ENCODE measurements at regions not wholly inside any gene's neighbourhood (a gene's known extent, or its start where the extent isn't known, plus 50 kb on each side); places are given as distances from the start of the nearest gene placed in this dataset.

DNA sequence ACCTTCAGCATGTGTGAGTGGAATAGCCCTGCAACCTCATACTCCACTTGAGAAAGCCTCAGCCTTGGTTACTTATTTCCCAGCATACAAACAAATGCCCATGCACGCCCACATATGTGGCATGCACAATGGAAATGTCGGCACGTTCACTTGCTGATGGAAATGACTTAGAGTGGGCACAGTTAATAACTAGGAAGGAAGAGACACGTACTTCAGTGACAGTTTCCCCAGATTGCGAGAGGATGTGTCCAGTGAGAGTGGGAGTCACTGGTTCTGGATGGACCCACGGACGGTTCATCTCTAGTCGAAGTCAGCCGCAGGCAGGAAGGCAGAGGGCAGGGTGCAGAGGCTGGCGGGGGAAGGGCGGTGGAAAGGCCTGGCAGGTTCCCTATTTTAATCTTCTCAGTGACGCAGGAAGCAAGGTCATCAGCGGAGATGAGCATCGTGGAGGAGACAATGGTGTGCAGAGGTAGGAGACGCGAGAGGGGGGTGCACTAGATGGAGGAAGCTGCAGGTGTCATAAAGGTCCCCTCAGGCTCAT is 350.7 kb upstream of the MYT1L start:
- peak overlapping the region; percentile 89 for H2BK12ac ChIP-seq (ENCODE audit: low read depth, low read length)
- H3K9ac ChIP-seq (replicated peaks in 1 of 4; ENCODE audit: extremely low read depth in 1 of 4, low read depth in 3 of 4, low read length in 3 of 4) = no peak overlapping the region
- peak overlapping the region; percentile 51 for H4K91ac ChIP-seq (replicated peaks; ENCODE audit: insufficient read length, low read length)
- CTCF ChIA-PET (ENCODE audit: partially characterized antibody) = interaction anchor here (1.1 to 1.7 kb wide), 3 partner anchors 8 to 17 kb away, joined by 3 to 6 read pairs (median 4); no protein-coding TSS in a partner anchor
- H3K36me3 ChIP-seq (ENCODE audit: control insufficient read depth in 2 of 4, insufficient read depth in 4 of 4, low read length in 3 of 4) = no peaks in the 10 kb centered on the region
- H2BK20ac ChIP-seq (ENCODE audit: low read length) = no peak overlapping the region
- H2BK5ac ChIP-seq (ENCODE audit: low read depth, low read length) = no peak overlapping the region
- no peaks in the 10 kb centered on the region for H3K9me3 ChIP-seq (ENCODE audit: insufficient read depth in 2 of 2, low read depth in 1 of 2, low read length in 1 of 2)
- H3K23ac ChIP-seq (ENCODE audit: insufficient read length) = no peak overlapping the region
- no peaks in the 10 kb centered on the region for H3K27me3 ChIP-seq (replicated peaks in 1 of 4; ENCODE audit: control insufficient read depth in 3 of 4, extremely low read depth in 1 of 4, insufficient read depth in 3 of 4, low read length in 3 of 4)
- H3K18ac ChIP-seq (ENCODE audit: extremely low read depth, low read length) = no peak overlapping the region
- no peak overlapping the region for H2AFZ ChIP-seq (ENCODE audit: low read length)
- H3K79me2 ChIP-seq (ENCODE audit: control insufficient read depth in 1 of 2, insufficient read depth in 2 of 2, low read length in 2 of 2) = no peaks in the 10 kb centered on the region
- H4K8ac ChIP-seq (ENCODE audit: extremely low read depth, insufficient read depth, low read length) = no peak overlapping the region
- no peak overlapping the region for H2BK120ac ChIP-seq (replicated peaks; ENCODE audit: low read depth, low read length)
- no peaks in the 10 kb centered on the region for H4K20me1 ChIP-seq (replicated peaks in 1 of 2; ENCODE audit: control insufficient read depth in 1 of 2, insufficient read depth in 2 of 2, low read length in 2 of 2)
- H3K79me1 ChIP-seq (ENCODE audit: low read depth, low read length) = no peaks in the 10 kb centered on the region
- H3K4ac ChIP-seq (replicated peaks; ENCODE audit: insufficient read length, low read depth, low read length) = no peak overlapping the region
- no peak for DNase-seq (ENCODE audit: low read depth in 1 of 2, low spot score in 2 of 2)
- H3K4me2 ChIP-seq (ENCODE audit: insufficient read depth in 1 of 2, low read depth in 2 of 2, low read length in 2 of 2) = peak overlapping the region; percentile 2 to 54; a peak in 2 of 4 replicates
- H2BK15ac ChIP-seq (ENCODE audit: low read length) = no peak overlapping the region
- no peak overlapping the region for H3K27ac ChIP-seq (ENCODE audit: low read depth, low read length)
- H3K4me1 ChIP-seq (replicated peaks in 1 of 4; ENCODE audit: control insufficient read depth in 3 of 4, insufficient read depth in 4 of 4, low read length in 3 of 4) = peaks cover 0 to 11% (median 10%) of the 10 kb centered on the region in 4 experiments; a peak in 5 of 7 replicates
- no peak overlapping the region for H3K56ac ChIP-seq (replicated peaks; ENCODE audit: insufficient read length, low read depth, low read length)
- 83% methylated on average over 16 of the region's 16 CpGs; no CpG with 5 or more reads in 1 of the 2 experiments for WGBS, 2 experiments (ENCODE audit: extremely low coverage in 1 of 2, insufficient coverage in 1 of 2, insufficient read length in 1 of 2, insufficient replicate concordance in 2 of 2, low coverage in 1 of 2, low lambda C conversion rate in 2 of 2, missing lambda C conversion rate in 1 of 2)
- POLR2A ChIA-PET (ENCODE audit: partially characterized antibody) = no interaction called here
- no peak overlapping the region for H4K5ac ChIP-seq (ENCODE audit: insufficient read length, low read depth, low read length)
- no peak for FAIRE-seq
- peak overlapping the region; percentile 45 for H3K14ac ChIP-seq (ENCODE audit: insufficient read length)
- no peaks in the 10 kb centered on the region for H3K23me2 ChIP-seq (ENCODE audit: low read depth, low read length)
- no peak overlapping the region for H2AK5ac ChIP-seq (ENCODE audit: low read depth, low read length)
- no peak overlapping the region for H3K4me3 ChIP-seq (ENCODE audit: extremely low read depth in 1 of 4, insufficient read depth in 2 of 4, low read depth in 3 of 4, low read length in 4 of 4)
- TF ChIP-seq HDAC6 (IDR thresholded peaks at IDR 0.05; ENCODE audit: low read depth, low read length) (no peak), SIRT6 (IDR thresholded peaks at IDR 0.05; ENCODE audit: low read length) (no peak), SIN3A (conservative IDR thresholded peaks at IDR 0.05 in 1 of 2, IDR thresholded peaks at IDR 0.05 in 1 of 2; ENCODE audit: low read depth in 1 of 2, low read length in 2 of 2) (no peak), GTF2F1 (IDR thresholded peaks at IDR 0.05; ENCODE audit: borderline replicate concordance, low read depth, low read length) (no peak), NANOG (IDR thresholded peaks at IDR 0.05; ENCODE audit: insufficient read depth, low read depth, low read length, poor library complexity, severe bottlenecking) (no peak), RXRA (IDR thresholded peaks at IDR 0.05; ENCODE audit: insufficient read depth, low read depth, low read length) (no peak)

All from H1 (cell line).